PC-3 (cell line): ENCODE measurements at regions not wholly inside any gene's neighbourhood (a gene's known extent, or its start where the extent isn't known, plus 50 kb on each side); places are given as distances from the start of the nearest gene placed in this dataset.

Source experiments
- EZH2phosphoT487 ChIP-seq: fragments of 300-600 bp; sonication (generic); IDR thresholded peaks from 2 replicates; pipeline ENCODE4 v1.6.1; 2018; ENCODE audit warnings: mild to moderate bottlenecking, antibody characterized with exemption, low read length, borderline replicate concordance
- TF ChIP-seq, protein P1 (sequence below): fragments of 300-600 bp; sonication (generic); conservative IDR thresholded peaks from 2 replicates; pipeline ENCODE4 v1.5.1; 2017; ENCODE audit warnings: antibody characterized with exemption, low read depth, mild to moderate bottlenecking, low read length

DNA sequence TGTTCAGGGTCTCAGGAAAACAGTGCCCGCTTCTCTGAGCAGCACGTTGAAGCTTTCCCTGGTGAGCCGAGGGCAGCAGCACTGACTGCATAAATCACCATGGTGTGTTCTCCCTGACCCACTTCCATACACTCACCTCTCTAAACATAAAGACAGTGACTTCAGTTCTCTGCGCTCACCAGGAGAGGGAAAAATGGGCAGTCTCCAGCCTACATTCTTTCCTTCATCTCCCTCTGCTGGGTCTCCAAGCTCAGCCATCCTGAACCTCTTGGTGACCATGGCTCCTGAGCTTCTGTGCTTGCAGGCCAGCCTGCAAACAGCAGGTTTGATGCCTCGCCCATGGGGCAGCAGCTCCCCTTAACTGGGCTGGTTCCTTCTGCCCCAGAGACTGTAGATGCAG, 236.6 kb upstream of the ZNF32 start:
- TF ChIP-seq, protein P1, sequence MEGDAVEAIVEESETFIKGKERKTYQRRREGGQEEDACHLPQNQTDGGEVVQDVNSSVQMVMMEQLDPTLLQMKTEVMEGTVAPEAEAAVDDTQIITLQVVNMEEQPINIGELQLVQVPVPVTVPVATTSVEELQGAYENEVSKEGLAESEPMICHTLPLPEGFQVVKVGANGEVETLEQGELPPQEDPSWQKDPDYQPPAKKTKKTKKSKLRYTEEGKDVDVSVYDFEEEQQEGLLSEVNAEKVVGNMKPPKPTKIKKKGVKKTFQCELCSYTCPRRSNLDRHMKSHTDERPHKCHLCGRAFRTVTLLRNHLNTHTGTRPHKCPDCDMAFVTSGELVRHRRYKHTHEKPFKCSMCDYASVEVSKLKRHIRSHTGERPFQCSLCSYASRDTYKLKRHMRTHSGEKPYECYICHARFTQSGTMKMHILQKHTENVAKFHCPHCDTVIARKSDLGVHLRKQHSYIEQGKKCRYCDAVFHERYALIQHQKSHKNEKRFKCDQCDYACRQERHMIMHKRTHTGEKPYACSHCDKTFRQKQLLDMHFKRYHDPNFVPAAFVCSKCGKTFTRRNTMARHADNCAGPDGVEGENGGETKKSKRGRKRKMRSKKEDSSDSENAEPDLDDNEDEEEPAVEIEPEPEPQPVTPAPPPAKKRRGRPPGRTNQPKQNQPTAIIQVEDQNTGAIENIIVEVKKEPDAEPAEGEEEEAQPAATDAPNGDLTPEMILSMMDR: no peak
- TF ChIP-seq EZH2phosphoT487: no peak
